Neural progenitor cell (in vitro differentiated cells): ENCODE measurements at regions not wholly inside any gene's neighbourhood (a gene's known extent, or its start where the extent isn't known, plus 50 kb on each side); places are given as distances from the start of the nearest gene placed in this dataset.

Experiments used
- CTCF ChIP-seq: fragments of 200-600 bp; sonication (generic); IDR thresholded peaks from 2 replicates; pipeline ENCODE4 v1.5.1; 2017; ENCODE audit warnings: antibody characterized with exemption, mild to moderate bottlenecking
- EZH2 ChIP-seq: fragments of 200-600 bp; sonication (generic); IDR thresholded peaks from 2 replicates; pipeline ENCODE4 v1.6.1; 2017; ENCODE audit warnings: antibody characterized with exemption, mild to moderate bottlenecking, moderate library complexity
- EZH2phosphoT487 ChIP-seq: fragments of 200-600 bp; sonication (generic); IDR thresholded peaks from 2 replicates; pipeline ENCODE4 v1.6.1; 2017; ENCODE audit warnings: antibody characterized with exemption

GRCh38 chr20:63129376-63129965 is 86.5 kb downstream of the YTHDF1 start:
- no peak for TF ChIP-seq EZH2
- TF ChIP-seq CTCF = no peak
- TF ChIP-seq EZH2phosphoT487 = no peak
